DMS153 (cell line): ENCODE measurements at regions not wholly inside any gene's neighbourhood (a gene's known extent, or its start where the extent isn't known, plus 50 kb on each side); places are given as distances from the start of the nearest gene placed in this dataset.

ENCODE experiments used
- DNase-seq: peaks from one replicate; lab custom pipeline; 2025; lab: John Stamatoyannopoulos, UW

DNA sequence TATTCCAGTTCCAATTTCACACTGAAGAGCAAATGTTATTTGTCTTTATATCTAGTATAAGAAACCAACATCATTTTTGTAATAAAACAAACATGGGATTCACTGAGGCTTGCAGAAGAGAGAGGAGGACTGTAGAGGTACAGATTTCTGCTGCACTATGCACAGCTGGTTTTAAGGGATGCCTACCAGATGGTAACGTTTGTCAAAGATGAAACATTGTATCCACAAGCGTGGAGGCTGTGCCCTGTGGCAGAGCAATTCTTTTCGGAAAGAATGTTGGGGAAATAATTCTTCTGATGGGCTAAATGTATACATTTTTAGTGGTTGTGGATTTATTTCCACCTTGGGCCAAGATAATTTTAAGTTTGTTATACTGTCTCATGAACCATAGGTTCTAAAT is 272.4 kb downstream of the DUSP10 start:
- no peak for DNase-seq

DNA sequence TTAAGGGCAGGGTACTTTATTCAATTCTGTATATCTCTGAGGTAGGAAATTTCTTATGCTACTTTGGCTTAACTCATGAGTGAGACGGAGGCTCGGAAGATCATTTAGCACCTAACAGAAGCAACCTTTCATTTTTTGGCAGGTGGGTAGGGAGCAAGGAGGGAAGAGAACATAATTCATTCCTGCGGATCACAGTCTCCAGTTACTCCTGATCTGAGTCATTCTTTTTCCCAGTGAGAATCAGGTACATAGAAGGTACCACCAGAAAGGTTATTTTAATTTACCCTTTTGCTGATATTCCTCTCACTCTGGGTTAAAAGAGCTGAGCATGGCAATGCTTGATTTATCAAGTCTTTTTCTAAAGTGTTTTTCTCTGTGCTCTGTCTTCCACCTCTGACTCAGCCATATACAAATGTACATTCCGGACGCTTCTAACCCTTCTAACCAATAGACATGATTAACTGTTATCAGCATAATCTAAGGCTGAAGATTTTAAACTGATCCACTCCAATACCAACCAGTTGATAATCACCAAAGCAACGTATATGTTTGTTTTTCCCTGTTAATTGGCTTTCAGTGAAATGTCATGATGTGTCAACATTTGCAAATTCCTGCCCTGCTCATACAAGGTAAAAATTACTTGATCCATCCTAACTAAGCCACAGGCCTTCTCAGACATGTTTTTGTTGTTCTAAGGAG is 271.7 kb downstream of the DUSP10 start:
- DNase-seq, result no peak

DNA sequence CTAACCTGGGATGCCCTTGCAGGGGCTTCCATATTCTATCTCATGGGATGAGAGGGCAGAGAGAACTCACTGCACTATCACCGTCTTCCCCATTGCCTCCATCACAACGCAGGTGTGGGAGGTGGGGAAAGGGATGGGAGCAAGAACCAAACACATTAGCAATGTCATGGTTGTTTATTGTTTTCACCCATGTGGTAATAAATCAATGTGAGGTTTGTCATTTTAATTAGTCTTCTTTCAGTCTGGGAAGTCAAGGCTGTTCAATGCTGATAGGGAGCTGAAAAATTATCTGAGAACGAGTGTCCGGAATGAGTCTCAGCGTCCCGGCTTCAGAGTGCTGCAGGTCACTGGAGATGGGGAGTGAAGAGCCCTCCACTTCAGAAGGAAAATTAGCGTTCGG is 268.5 kb downstream of the DUSP10 start:
- DNase-seq, result no peak

DNA sequence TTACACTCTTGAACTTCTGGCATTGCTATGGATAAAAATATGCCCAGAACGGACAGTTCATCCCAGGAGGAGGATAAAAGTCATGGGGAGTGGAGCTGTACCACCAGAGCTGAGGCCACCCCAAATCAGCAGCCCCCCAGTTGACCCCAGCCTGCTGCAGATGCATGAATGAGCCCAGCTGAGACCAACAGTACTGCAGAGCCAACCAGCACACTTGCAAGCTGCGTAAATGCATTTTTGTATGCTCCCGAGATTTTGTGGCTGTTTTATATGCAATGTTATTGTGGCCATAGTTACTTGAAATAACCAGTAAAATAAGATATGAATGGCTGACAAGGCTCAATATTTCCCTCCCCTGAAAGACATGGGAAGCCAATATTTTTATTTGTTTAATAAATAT is 264.6 kb downstream of the DUSP10 start:
- no peak for DNase-seq

DNA sequence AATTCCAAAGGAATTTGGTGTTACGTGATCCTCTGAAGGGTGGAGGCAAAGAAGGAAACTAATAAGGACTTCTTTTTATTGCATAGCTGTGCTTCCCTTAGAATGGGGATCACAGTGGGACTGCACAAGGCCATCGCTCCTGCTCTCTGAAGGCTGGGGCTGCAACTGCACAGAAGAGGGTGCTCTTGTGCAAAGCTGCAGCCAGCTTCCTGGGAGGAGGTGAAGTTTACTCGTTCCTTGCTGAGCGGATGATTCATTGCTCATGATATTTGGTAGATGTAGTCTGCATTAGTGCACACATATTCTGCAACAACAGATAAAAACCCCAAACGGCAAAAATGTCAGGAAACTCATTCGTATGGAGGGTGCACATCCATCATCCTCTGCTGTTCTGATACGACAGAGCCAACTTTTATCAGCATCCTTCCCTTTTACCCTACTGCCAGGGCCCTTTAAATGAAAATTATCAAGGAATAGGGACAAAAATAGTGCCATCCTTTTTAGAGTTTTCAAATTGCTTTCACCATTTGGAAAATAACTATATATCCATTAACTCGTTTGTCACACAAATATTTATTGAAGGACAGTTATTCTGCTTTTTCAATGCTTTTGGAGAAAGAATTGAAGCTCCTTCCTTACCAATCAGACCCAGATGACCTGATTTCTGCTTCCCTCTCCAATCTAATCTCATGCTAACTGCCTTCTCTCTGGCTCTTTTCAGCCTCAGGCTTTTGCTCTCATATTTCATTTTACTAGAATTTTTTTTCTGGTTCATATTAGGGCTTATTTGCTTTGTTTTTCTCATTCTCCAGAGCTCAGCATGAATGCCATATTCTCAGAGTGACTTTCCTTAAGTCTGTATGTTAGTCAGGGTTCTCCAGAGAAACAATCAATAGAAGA is 263.6 kb downstream of the DUSP10 start:
- DNase-seq, result peak; percentile 62

DNA sequence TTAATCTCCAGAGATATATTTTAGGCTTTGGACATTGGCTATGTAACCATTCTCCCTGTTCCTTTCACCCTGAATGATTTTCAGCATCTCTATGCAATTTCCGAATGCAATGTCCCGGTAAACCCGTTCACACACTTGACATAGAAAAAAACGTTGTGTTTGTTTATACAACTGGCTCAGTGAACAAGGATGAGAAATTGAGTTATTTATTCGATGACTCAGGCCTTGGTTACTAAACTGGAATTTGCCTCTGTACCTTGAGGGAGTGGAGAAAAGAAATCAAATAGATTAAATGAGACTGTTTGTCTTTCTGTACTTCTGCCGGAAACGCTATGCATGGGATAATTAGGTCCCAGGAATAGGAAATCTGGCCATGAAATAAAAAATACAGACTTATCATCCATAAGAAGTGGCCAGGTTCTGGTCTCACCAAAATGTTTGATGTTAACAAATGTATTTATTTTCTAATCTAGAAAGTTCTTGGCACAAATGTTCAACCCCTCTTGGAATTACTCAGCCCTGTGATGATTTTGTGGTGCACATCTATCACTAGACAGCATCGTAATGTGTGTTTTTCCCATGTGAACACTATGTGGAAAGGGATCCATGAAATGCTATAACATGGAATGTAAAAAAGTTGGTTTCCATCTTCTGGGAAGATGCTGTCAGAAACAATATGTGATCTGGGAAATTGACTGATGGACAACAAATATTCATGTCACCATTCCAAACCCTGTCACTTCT is 253.9 kb downstream of the DUSP10 start:
- DNase-seq, result peak; percentile 81

DNA sequence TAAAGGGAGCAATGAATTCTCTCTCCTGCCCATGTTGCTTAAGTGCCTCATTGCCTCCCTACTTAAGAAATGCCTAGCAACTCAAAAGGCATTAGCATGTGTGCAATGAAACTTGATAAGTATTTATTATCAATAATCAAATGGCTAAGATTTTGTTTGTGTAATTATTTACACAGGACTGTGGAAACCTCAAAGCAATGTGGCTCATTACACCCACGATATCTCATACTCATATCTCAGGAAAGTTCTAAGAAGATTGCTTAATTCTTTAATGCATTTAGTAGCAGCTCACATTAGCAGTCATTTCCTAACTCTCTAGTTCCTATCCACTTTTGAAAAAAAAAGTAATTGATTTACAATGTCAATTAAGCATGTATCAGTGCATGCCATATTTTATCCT is 253.3 kb downstream of the DUSP10 start:
- no peak for DNase-seq

DNA sequence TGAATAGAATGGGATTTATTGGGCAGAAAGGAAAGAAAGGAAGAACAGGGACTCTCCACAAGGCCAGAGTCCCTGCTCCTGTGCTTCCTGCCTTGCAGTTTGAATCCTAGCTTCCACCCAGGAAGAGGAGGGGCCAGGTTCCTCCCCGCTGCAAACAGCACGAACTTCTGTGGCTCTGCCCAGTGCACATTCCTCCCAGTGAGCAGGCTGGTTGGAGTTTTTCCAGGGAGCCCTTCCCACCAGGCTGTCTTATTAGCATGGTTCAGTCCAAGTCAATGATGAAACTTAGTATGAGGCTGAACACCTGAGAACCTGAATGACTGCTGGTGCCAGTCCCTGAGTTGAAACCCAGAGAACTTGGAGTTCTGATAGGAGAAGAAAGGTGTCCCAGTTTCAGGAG is 247.2 kb downstream of the DUSP10 start:
- DNase-seq, result no peak

DNA sequence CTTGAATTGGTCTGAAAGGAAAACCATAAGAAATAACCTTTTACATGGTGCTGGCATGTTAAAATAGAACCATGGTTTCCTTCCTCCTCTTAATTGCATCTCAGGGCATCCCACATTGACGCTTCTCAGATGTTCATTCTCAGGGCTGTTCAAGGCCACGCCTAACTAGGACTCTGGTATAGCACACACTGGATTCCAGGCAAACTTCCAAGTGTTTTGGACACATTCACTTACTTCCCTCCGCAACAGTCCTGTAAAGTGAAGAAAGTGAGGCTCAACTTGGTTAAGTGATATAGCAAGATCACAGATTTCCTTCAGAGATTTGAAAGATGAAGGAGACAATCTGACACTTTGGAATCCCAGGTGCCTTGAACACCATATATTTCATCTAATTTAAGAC is 244.8 kb downstream of the DUSP10 start:
- DNase-seq, result no peak

DNA sequence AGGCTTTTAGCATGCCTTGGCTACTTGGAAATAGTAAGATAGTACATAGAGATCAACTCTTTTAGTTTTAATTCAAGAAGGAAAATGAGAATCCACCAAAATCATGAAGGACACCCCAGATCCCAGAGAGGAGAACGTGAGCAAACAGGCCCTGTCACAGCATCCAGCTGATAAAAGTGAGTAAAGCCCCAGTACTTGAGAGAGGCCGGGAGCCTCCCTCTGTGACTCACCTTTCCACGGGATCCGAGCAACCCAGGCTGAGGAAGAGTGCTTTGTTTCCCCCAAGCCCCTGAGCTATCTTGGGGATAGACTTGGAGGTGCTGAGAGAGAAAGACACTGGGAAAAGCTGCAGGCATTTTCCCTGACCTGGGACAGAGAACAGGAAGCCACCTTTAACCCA is 238.6 kb downstream of the DUSP10 start:
- DNase-seq, result no peak

DNA sequence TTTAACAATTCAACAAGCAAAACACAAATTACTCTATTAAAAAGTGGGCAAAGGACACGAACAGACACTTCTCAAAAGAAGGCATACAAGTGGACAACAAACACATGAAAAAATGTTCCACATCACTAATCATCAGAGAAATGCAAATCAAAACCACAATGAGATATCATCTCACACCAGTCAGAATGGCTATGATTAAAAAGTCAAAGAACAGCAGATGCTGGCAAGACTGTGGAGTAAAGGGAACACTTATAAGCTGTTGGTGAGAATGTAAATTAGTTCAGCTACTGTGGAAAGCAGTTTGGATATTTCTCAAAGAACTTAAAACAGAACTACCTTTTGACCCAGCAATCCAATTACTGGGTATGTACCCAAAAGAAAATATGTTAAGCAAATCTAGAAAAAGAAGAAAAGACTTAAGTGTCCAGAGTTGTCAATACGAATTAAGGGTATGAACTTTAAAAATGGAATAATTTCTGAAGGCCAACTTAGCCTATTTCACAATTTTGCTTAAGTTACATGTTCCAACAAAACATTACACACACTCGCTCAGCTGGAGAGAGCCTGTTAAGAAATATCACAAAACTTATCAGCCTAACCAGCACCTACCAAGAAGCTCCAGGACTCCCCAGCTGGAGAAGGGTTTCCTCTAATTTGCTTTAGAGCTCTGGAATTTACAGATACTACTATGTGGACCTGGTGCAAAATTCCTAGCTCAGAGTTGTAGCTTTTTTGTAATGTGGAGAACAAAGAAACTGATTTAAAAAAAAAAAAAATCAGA is 232.1 kb downstream of the DUSP10 start:
- no peak for DNase-seq

DNA sequence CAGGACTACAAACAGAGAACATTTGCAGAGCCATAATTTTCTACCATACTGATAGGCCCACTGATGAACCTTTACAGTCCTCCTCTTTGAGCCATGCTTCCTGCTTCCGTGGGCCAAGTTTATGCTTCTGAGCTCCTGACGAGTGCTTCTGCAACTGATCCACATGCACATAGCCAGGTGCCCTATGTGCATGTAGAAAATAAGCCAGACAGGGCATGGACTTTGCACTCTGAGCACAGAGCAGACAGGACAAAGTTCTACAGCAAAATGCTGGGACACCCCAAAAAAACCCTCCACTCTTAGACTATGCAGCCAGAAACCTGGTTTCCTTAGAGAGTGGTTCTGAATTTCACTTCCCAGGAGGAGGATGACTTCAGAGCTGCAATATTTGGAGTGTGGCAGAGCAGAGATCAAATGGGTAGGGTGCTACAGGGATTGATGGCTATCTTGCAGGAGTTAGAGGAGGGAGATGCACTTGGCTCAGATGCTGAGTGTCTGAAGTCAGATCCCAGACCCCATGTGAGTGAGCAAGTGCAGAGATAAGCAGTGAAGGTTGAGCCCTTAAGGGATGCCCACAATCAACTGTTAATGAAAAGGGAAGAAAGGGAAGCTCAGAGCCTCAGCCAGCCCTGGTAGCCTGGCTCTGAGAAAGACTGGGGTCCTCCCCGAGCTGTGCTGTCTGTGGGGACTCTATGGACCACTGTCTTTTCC is 230.9 kb downstream of the DUSP10 start:
- no peak for DNase-seq

DNA sequence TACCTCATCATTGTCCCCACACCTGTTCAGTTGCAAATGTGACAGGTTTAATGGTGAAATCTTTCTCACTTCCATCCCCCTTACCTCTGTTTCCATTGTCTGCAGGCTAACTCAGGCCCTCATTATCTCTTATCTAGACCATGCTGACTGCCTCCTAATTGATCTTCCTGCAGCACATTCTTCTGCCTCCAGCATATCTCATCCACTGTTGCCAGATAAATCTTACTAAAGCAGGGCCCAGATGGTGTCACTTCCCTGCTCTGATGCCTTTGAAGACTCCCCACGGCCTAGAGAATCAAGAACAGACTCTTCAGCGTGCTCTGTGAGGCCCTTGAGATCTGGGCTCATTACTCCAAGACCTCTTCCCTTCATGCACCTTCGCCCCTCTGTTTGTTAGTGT is 230.1 kb downstream of the DUSP10 start:
- DNase-seq, result no peak

DNA sequence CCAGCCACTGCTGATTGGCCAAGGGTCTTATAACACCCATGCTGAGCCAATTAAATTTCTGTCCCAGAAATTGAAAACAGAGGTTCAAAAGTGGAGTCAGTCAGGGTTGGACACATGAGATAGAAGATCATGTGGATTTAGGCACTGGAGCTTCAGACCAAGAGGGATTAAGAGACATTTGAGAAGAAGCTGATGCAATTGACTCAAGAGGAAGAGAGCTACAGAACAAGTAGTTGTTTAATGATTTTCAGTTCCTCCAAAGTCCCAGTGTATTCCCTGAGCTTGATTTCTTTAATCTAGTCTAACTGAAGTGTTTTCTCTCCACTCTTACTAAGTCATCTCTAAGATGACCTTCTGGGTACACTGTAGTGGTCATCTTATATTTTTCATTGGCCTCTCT is 227.1 kb downstream of the DUSP10 start:
- DNase-seq, result no peak

DNA sequence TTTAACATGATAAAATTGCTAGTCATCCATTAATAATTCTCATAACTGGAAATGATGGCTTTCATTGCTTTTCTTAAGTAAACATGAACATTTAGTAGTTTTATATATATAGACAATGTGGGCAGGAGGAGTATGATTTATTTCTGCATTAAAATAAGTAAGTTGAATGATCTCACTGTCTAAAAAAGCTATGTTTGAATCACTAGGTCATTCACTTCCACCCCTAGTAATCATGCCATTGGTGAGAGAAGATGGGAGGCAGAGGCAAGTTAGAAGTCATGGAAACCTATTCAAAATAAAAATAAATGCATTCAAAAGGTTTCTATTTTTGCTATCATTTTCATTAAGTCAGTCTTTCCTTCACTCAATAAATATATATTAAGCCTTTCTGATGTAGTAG is 226.4 kb downstream of the DUSP10 start:
- DNase-seq, result no peak

DNA sequence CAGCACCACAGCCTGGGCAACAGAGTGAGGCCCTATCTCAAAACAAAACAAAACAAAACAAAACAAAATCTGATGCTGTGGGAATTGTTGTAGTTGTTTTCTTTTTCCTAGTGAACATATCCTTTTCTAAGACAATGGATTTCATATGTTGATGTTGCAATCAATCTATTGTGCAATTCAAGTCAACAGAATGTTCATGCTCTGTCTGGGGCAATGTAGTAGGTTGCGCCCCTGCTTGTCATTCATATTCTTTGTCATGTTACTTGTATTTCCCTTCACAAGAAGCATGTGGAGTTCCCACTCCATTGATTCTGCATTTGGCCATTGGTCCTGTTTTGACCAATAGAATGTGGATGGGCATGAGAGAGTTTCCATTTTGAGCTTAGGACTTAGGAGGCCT is 223.9 kb downstream of the DUSP10 start:
- DNase-seq, result no peak

DNA sequence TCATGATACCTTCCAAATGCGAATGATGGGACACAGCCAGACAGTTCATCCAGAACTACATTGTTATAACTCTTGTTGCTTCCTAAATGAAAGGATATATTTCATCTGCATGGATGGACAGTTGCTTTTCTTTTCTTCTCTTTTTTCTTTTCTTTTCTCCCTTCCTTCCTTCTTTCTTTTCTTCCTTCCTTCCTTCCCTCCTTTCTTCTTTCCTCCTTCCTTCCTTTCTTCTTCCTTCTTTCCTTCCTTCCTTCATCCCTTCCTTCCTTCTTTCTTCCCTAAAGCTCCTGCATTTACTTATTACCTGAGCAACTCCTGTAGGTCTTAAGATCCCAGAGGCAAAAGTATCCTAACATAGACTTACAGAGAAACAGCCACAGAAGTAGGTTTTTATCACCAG is 221.6 kb downstream of the DUSP10 start:
- DNase-seq, result no peak

DNA sequence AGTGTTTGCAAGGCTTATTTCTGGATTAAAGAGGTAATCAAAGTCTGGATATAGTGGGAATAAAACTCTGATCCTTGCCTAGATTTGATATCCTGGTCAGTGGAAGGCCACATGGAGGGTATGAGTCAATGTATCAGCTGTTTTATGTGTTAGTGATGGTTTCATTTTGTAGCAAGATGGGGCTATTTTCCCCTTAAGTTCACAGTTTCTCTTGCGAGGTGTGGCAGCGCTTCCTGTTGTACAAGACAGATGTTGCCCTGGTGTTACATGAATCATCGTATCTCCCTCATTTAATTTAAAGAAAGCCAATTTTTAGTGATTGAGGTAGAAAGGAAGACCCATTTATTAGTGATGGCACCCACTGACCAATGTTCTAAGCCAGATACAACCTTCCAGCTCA is 220.2 kb downstream of the DUSP10 start:
- DNase-seq, result no peak

DNA sequence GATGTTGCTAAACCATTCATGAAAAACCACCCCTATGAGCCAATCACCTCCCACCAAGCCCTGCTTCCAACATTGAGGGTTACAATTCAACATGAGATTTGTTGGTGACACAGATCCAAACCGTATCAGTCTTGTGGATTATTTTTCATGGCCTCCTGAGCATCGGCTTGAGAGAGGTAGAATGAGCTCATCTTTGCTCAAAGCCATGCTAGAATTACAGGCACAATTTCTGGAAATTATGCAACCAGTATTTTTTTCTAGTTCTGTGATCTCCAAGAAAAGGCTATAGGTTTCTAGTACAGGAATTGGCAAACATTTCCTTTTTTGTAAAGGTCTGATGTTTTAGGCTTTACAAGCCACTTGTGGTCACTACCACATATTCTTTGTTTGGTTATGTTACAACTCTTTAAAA is 219.4 kb downstream of the DUSP10 start:
- DNase-seq, result no peak

DNA sequence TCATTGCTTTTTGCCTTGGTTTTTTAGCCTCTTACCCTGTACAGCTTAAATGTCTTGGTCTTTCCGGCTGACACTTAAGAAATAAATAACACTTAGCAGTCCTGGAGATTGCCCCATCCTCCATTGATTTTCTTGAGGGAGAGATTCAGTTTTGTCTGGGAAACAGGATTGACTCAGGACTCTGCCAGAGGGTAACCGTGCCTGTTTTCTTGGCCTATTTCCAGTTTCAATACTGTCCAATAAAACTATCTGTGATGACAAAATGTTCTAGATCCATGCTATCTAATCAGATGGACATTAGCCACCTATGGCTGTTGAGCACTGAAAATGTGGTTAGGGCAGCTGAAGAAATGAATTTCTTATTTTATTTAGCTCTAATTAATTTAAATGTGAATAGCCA is 216.1 kb downstream of the DUSP10 start:
- DNase-seq, result no peak

DNA sequence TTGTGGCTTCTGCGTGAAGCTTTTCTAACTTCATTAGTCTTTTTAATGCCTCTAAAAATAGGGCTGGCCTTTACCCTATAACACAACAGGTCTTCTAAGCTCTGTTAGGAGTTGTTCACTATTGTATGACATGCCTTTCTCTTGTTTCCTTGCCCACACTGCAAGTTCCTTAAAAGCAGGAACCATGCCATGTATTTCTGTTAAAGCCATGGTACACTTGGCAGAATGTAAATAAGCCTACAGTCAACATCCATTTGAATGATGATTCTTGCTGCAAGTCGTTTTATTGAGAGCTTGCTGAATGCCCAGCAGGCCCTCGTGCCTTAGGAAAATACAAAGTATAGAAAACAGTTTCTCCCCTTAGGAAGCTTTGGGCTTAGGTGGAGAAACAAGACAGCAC is 214.6 kb downstream of the DUSP10 start:
- DNase-seq, result peak; percentile 56
